ENCODE measurements at regions not wholly inside any gene's neighbourhood (a gene's known extent, or its start where the extent isn't known, plus 50 kb on each side); places are given as distances from the start of the nearest gene placed in this dataset.
"Not testable (repeated sequence)": the region's sequence is repeated elsewhere in the genome, so short reads cannot be mapped to it uniquely, and the experiment has no call there.

DNA sequence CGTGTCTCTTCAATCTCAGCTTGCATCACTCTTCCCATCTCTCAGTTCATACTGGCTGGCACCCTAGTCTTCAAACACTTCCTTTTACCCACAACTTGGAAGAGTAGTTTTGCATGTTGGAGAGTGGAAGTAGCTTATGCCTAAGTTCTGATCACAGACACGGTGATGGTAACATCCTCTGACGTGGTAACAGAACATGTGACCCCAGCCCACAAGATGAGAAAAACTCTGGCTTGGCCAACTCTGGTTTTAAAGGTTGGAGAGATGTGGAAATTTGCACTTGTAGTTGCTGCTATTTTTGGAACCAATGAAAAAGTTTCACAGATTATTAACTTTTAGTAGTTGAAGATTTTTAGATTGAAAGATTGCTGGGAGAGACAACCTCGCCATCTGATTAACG, 155.4 kb upstream of the SLC35G4 start:
- ChIA-PET RAD21 (ENCODE audit: low non-redundant PET in 1 of 2, low total read pairs in 2 of 2, uncharacterized antibody in 2 of 2, unreplicated experiment in 2 of 2) (no interaction called here), POLR2A (no interaction called here), CTCF (no interaction called here)
- ATAC-seq (no peak), DNase-seq (ENCODE audit: low read depth, low spot score) (no peak)
- intact Hi-C loops (cut with micrococcal nuclease), result no loop called here
- no TSS peak for BruUV-seq (replicated peaks)
- Histone ChIP-seq H3K9ac (ENCODE audit: low read length) (no peak overlapping the region), H3K4me1 (ENCODE audit: control insufficient read depth in 1 of 2, insufficient read depth in 2 of 2, low read length in 2 of 2) (no peaks in the 10 kb centered on the region), H3K27ac (ENCODE audit: low read depth, low read length) (no peak overlapping the region), H3K9me3 (ENCODE audit: control insufficient read depth in 1 of 2, insufficient read depth in 1 of 2, low read depth in 1 of 2, low read length in 2 of 2) (no peaks in the 10 kb centered on the region), H3K9me2 (ENCODE audit: insufficient read depth) (no peaks in the 10 kb centered on the region), H3K4me3 (replicated peaks in 1 of 2; ENCODE audit: low read depth in 1 of 2, low read length in 2 of 2) (no peak overlapping the region), H3K36me3 (ENCODE audit: control insufficient read depth in 1 of 2, insufficient read depth in 2 of 2, low read length in 2 of 2) (no peaks in the 10 kb centered on the region), H3K4me2 (ENCODE audit: low read length) (no peak overlapping the region), H3K79me2 (ENCODE audit: insufficient read depth, low read length) (no peaks in the 10 kb centered on the region), H2AFZ (ENCODE audit: low read depth, low read length, poor library complexity, severe bottlenecking) (no peak overlapping the region), H3K27me3 (ENCODE audit: insufficient read depth, low read length) (peaks cover 54% of the 10 kb centered on the region), H4K20me1 (ENCODE audit: insufficient read depth) (no peaks in the 10 kb centered on the region; the same call in 1 of the 2 replicates)
- TF ChIP-seq CBX3 (IDR thresholded peaks at IDR 0.05; ENCODE audit: low read depth) (no peak), ELF1 (IDR thresholded peaks at IDR 0.05; ENCODE audit: borderline replicate concordance, low read depth) (no peak), JUND (IDR thresholded peaks at IDR 0.05) (no peak), SP1 (IDR thresholded peaks at IDR 0.05; ENCODE audit: low read depth) (no peak), CEBPB (IDR thresholded peaks at IDR 0.05; ENCODE audit: low read depth) (no peak), ZNF274 (IDR thresholded peaks at IDR 0.05; ENCODE audit: low read depth, low read length) (no peak), EZH2 (IDR thresholded peaks at IDR 0.05) (no peak), EGR1 (IDR thresholded peaks at IDR 0.05; ENCODE audit: low read depth) (no peak), TCF7L2 (IDR thresholded peaks at IDR 0.05; ENCODE audit: borderline replicate concordance, extremely low read depth, insufficient read depth, insufficient read length) (no peak), SRF (IDR thresholded peaks at IDR 0.05; ENCODE audit: low read depth) (no peak), ZFX (IDR thresholded peaks at IDR 0.05) (no peak)

DNA sequence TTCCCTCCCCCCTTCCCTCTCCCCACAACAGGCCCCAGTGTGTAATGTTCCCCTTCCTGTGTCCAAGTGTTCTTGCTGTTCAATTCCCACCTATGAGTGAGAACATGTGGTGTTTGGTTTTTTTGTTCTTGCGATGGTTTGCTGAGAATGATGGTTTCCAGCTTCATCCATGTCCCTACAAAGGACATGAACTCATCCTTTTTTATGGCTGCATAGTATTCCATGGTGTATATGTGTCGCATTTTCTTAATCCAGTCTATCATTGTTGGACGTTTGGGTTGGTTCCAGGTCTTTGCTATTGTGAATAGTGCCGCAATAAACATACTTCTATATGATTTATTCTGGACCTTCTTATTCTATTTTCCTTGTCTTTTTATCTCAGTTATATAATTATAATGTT, 165.2 kb upstream of the SLC35G4 start:
- DNase-seq (ENCODE audit: low read depth, low spot score); H3K4me1 ChIP-seq (ENCODE audit: control insufficient read depth in 1 of 2, insufficient read depth in 2 of 2, low read length in 2 of 2); RAD21 ChIA-PET (ENCODE audit: low non-redundant PET in 1 of 2, low total read pairs in 2 of 2, uncharacterized antibody in 2 of 2, unreplicated experiment in 2 of 2); POLR2A ChIA-PET; H3K27ac ChIP-seq (ENCODE audit: low read depth, low read length); H3K4me2 ChIP-seq (ENCODE audit: low read length); BruUV-seq (replicated peaks); H3K9me3 ChIP-seq (ENCODE audit: control insufficient read depth in 1 of 2, insufficient read depth in 1 of 2, low read depth in 1 of 2, low read length in 2 of 2); H3K79me2 ChIP-seq (ENCODE audit: insufficient read depth, low read length); H4K20me1 ChIP-seq (ENCODE audit: insufficient read depth); H2AFZ ChIP-seq (ENCODE audit: low read depth, low read length, poor library complexity, severe bottlenecking); CTCF ChIA-PET; H3K36me3 ChIP-seq (ENCODE audit: control insufficient read depth in 1 of 2, insufficient read depth in 2 of 2, low read length in 2 of 2); H3K9me2 ChIP-seq (ENCODE audit: insufficient read depth); H3K4me3 ChIP-seq (replicated peaks in 1 of 2; ENCODE audit: low read depth in 1 of 2, low read length in 2 of 2); ATAC-seq; intact Hi-C loops (cut with micrococcal nuclease); H3K9ac ChIP-seq (ENCODE audit: low read length): not testable (repeated sequence)
- H3K27me3 ChIP-seq (ENCODE audit: insufficient read depth, low read length), result peaks cover 10% of the 10 kb centered on the region

Measured in HCT116 (cell line).